HepG2 (cell line): ENCODE measurements at regions not wholly inside any gene's neighbourhood (a gene's known extent, or its start where the extent isn't known, plus 50 kb on each side); places are given as distances from the start of the nearest gene placed in this dataset.
"Not testable (repeated sequence)": the region's sequence is repeated elsewhere in the genome, so short reads cannot be mapped to it uniquely, and the experiment has no call there.

ENCODE experiments used
- MYNN ChIP-seq: sonication (generic); formaldehyde crosslinking; IDR thresholded peaks from 2 replicates; pipeline ENCODE4 v1.4.0; 2020; ENCODE audit warnings: mild to moderate bottlenecking, low read depth, missing genetic modification reagents
- ZNF839 ChIP-seq: sonication (generic); formaldehyde crosslinking; IDR thresholded peaks from 2 replicates; pipeline ENCODE4 v1.4.0; 2020; ENCODE audit warnings: missing genetic modification reagents, mild to moderate bottlenecking, borderline replicate concordance
- TF ChIP-seq, protein P1 (sequence below): sonication (generic); formaldehyde crosslinking; IDR thresholded peaks from 2 replicates; pipeline ENCODE4 v1.8.1; 2023; ENCODE audit warnings: missing genetic modification reagents, inconsistent platforms, borderline replicate concordance
- TF ChIP-seq, protein P2 (sequence below): sonication (generic); formaldehyde crosslinking; IDR thresholded peaks from 2 replicates; pipeline ENCODE4 v1.5.0; 2020; ENCODE audit warnings: mild to moderate bottlenecking, missing genetic modification reagents, moderate library complexity
- TF ChIP-seq, protein P3 (sequence below): sonication (generic); formaldehyde crosslinking; IDR thresholded peaks from 2 replicates; pipeline ENCODE4 v1.4.0; 2020; ENCODE audit warnings: mild to moderate bottlenecking, missing genetic modification reagents

DNA sequence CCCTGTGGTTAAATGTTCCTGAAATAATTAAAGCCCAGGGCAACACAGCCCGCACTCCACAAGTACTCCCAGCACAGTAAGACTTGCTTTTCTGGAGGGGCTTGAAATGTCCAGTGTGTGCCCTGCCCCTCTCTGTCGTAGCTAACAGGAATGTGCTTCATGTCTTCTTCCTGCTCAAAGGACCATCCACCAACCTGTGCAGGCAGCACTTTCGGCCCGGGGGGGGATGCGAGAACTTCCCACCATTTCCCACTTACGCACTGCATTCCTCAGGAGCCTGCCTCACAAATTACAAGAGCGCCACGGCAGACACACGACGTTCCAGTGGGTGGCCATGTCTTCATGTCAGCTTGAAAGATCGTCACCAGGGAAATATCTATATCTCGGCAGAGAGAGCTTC, 70.3 kb upstream of the CLEC6A start:
- TF ChIP-seq, protein P1, sequence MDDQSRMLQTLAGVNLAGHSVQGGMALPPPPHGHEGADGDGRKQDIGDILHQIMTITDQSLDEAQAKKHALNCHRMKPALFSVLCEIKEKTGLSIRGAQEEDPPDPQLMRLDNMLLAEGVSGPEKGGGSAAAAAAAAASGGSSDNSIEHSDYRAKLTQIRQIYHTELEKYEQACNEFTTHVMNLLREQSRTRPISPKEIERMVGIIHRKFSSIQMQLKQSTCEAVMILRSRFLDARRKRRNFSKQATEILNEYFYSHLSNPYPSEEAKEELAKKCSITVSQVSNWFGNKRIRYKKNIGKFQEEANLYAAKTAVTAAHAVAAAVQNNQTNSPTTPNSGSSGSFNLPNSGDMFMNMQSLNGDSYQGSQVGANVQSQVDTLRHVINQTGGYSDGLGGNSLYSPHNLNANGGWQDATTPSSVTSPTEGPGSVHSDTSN (CRISPR knock-in tag) = not testable (repeated sequence)
- TF ChIP-seq, protein P2, sequence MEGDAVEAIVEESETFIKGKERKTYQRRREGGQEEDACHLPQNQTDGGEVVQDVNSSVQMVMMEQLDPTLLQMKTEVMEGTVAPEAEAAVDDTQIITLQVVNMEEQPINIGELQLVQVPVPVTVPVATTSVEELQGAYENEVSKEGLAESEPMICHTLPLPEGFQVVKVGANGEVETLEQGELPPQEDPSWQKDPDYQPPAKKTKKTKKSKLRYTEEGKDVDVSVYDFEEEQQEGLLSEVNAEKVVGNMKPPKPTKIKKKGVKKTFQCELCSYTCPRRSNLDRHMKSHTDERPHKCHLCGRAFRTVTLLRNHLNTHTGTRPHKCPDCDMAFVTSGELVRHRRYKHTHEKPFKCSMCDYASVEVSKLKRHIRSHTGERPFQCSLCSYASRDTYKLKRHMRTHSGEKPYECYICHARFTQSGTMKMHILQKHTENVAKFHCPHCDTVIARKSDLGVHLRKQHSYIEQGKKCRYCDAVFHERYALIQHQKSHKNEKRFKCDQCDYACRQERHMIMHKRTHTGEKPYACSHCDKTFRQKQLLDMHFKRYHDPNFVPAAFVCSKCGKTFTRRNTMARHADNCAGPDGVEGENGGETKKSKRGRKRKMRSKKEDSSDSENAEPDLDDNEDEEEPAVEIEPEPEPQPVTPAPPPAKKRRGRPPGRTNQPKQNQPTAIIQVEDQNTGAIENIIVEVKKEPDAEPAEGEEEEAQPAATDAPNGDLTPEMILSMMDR (CRISPR knock-in tag) = not testable (repeated sequence)
- TF ChIP-seq MYNN, ZNF839 (CRISPR knock-in tag): not testable (repeated sequence)
- TF ChIP-seq, protein P3, sequence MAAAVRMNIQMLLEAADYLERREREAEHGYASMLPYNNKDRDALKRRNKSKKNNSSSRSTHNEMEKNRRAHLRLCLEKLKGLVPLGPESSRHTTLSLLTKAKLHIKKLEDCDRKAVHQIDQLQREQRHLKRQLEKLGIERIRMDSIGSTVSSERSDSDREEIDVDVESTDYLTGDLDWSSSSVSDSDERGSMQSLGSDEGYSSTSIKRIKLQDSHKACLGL = not testable (repeated sequence)
